IMR-90 (cell line): ENCODE measurements at regions not wholly inside any gene's neighbourhood (a gene's known extent, or its start where the extent isn't known, plus 50 kb on each side); places are given as distances from the start of the nearest gene placed in this dataset.

Experiments
- ATAC-seq: fragments of 200-7000 bp; cut with Tn5 transposase; 2 replicates; pipeline ENCODE4 v1.9.1; 2020; ENCODE audit warnings: low read depth, mild to moderate bottlenecking, moderate library complexity
- BruUV-seq: library from RNA; stranded (reverse); fragments of 400-500 nt; replicated peaks from 2 replicates; lab custom pipeline; 2021; lab: Mats Ljungman, UMichigan
- CTCF ChIA-PET: fragments of 300-600 bp; formaldehyde crosslinking; extraction: SDS; loops from one replicate; lab custom pipeline; 2021; ENCODE audit warnings: antibody characterized with exemption; lab: Yijun Ruan, JAX
- POLR2A ChIA-PET: fragments of 300-600 bp; sonication (Branson Sonifier 250); formaldehyde crosslinking; loops from one replicate; lab custom pipeline; 2022; ENCODE audit warnings: antibody characterized with exemption; ENCODE audit not compliant: unreplicated experiment; lab: Charles Lee
- DNase-seq: peaks from one replicate; pipeline ENCODE4 v3.0.0; 2013
- H2AFZ ChIP-seq: replicated peaks from 2 replicates; pipeline ENCODE3; 2013; ENCODE audit warnings: low read length, mild to moderate bottlenecking; ENCODE audit not compliant: poor library complexity
- H2AK5ac ChIP-seq: 2 replicates; pipeline ENCODE4 v1.6.1; 2013; ENCODE audit warnings: low read depth, low read length, inconsistent platforms
- H2AK9ac ChIP-seq: replicated peaks from 2 replicates; pipeline ENCODE3; 2013; ENCODE audit warnings: mild to moderate bottlenecking, low read depth, low read length, moderate library complexity; ENCODE audit not compliant: poor library complexity
- H2BK120ac ChIP-seq: 2 replicates; pipeline ENCODE4 v1.6.1; 2013; ENCODE audit warnings: low read depth, low read length, inconsistent platforms
- H2BK15ac ChIP-seq: 3 replicates; pipeline ENCODE4 v1.6.1; 2013; ENCODE audit warnings: low read depth, low read length, inconsistent platforms
- H2BK20ac ChIP-seq: 2 replicates; pipeline ENCODE4 v1.6.1; 2013; ENCODE audit warnings: low read depth, mild to moderate bottlenecking, inconsistent platforms, low read length, moderate library complexity
- H2BK5ac ChIP-seq: 2 replicates; pipeline ENCODE4 v1.6.1; 2013; ENCODE audit warnings: mild to moderate bottlenecking, low read depth, low read length, inconsistent platforms; ENCODE audit not compliant: poor library complexity, severe bottlenecking
- H3K14ac ChIP-seq: replicated peaks from 2 replicates; pipeline ENCODE4 v1.6.1; 2013; ENCODE audit warnings: low read depth, low read length, inconsistent platforms
- H3K18ac ChIP-seq: 2 replicates; pipeline ENCODE4 v1.6.1; 2013; ENCODE audit warnings: low read depth, low read length, control low read depth
- H3K23ac ChIP-seq: 2 replicates; pipeline ENCODE4 v1.6.1; 2013; ENCODE audit warnings: low read depth, low read length, inconsistent platforms
- H3K27ac ChIP-seq: 2 replicates; pipeline ENCODE4 v1.5.1; 2013; ENCODE audit warnings: mild to moderate bottlenecking, control low read depth, low read length; ENCODE audit not compliant: insufficient read depth
- H3K27me3 ChIP-seq: 2 replicates; pipeline ENCODE4 v1.6.1; 2013; ENCODE audit warnings: low read length; ENCODE audit not compliant: control insufficient read depth, insufficient read depth
- H3K36me3 ChIP-seq: 2 replicates; pipeline ENCODE4 v1.6.1; 2013; ENCODE audit warnings: low read length, mixed read lengths; ENCODE audit not compliant: control insufficient read depth, insufficient read depth
- H3K4ac ChIP-seq: 2 replicates; pipeline ENCODE4 v1.6.1; 2013; ENCODE audit warnings: low read depth, low read length, inconsistent platforms
- H3K4me1 ChIP-seq: 2 replicates; pipeline ENCODE4 v1.6.1; 2013; ENCODE audit warnings: low read length, mixed read lengths; ENCODE audit not compliant: control insufficient read depth, insufficient read depth
- H3K4me2 ChIP-seq: 2 replicates; pipeline ENCODE4 v1.6.1; 2013; ENCODE audit warnings: low read depth, mild to moderate bottlenecking, control low read depth, low read length, moderate library complexity
- H3K4me3 ChIP-seq: 2 replicates; pipeline ENCODE4 v1.5.1; 2013; ENCODE audit warnings: low read depth, mild to moderate bottlenecking, control low read depth, low read length, moderate library complexity; ENCODE audit not compliant: insufficient read depth
- H3K56ac ChIP-seq: 2 replicates; pipeline ENCODE4 v1.6.1; 2013; ENCODE audit warnings: low read length, inconsistent platforms; ENCODE audit not compliant: insufficient read depth; ENCODE audit errors: extremely low read depth
- H3K79me1 ChIP-seq, 2 experiments: 2 replicates each; pipeline ENCODE4 v1.6.1; 2013; ENCODE audit warnings: low read length in 2 of 2, inconsistent platforms in 1 of 2, low read depth in 1 of 2
- H3K9ac ChIP-seq: 2 replicates; pipeline ENCODE4 v1.6.1; 2013; ENCODE audit warnings: low read depth, low read length, control low read depth
- H3K9me1 ChIP-seq: 2 replicates; pipeline ENCODE4 v1.6.1; 2013; ENCODE audit warnings: low read length, inconsistent platforms; ENCODE audit not compliant: insufficient read depth
- H3K9me3 ChIP-seq: 2 replicates; pipeline ENCODE4 v1.6.1; 2013; ENCODE audit warnings: low read length; ENCODE audit not compliant: control insufficient read depth, insufficient read depth
- H4K20me1 ChIP-seq: 2 replicates; pipeline ENCODE4 v1.6.1; 2013; ENCODE audit warnings: low read length, inconsistent platforms; ENCODE audit not compliant: insufficient read depth
- H4K5ac ChIP-seq: 2 replicates; pipeline ENCODE4 v1.6.1; 2013; ENCODE audit warnings: mild to moderate bottlenecking, low read depth, low read length, control low read depth
- H4K8ac ChIP-seq, 2 experiments: 2 replicates each; pipeline ENCODE4 v1.6.1; 2013; ENCODE audit warnings: low read depth in 2 of 2, low read length in 2 of 2, control low read depth in 1 of 2, inconsistent platforms in 1 of 2
- H4K91ac ChIP-seq: 2 replicates; pipeline ENCODE4 v1.6.1; 2013; ENCODE audit warnings: low read depth, low read length, inconsistent platforms; ENCODE audit not compliant: insufficient read depth
- BHLHE40 ChIP-seq: fragments of 150-350 bp; IDR thresholded peaks from 2 replicates; pipeline ENCODE4 v1.6.1; 2016; ENCODE audit warnings: mild to moderate bottlenecking, low read depth, low read length
- CEBPB ChIP-seq: IDR thresholded peaks from 2 replicates; pipeline ENCODE4 v1.6.1; 2012; ENCODE audit warnings: low read depth, low read length, improper control_type of control experiment
- CHD1 ChIP-seq: IDR thresholded peaks from 2 replicates; pipeline ENCODE4 v1.6.1; 2012; ENCODE audit warnings: low read depth, low read length, improper control_type of control experiment
- CTCF ChIP-seq: conservative IDR thresholded peaks from 2 replicates; pipeline ENCODE4 v1.5.1; 2012; ENCODE audit warnings: mild to moderate bottlenecking, low read depth, low read length, improper control_type of control experiment
- ELK1 ChIP-seq: fragments of 150-350 bp; IDR thresholded peaks from 2 replicates; pipeline ENCODE4 v1.6.1; 2016; ENCODE audit warnings: low read depth, mild to moderate bottlenecking, low read length, moderate library complexity, borderline replicate concordance
- FOS ChIP-seq: fragments of 150-350 bp; IDR thresholded peaks from 2 replicates; pipeline ENCODE4 v1.6.1; 2016; ENCODE audit warnings: low read depth, low read length
- MAFK ChIP-seq: IDR thresholded peaks from 2 replicates; pipeline ENCODE4 v1.6.1; 2012; ENCODE audit warnings: low read depth, low read length, improper control_type of control experiment
- MAZ ChIP-seq: IDR thresholded peaks from 2 replicates; pipeline ENCODE4 v1.6.1; 2012; ENCODE audit warnings: low read depth, mild to moderate bottlenecking, low read length, improper control_type of control experiment, moderate library complexity, borderline replicate concordance
- MXI1 ChIP-seq: IDR thresholded peaks from 2 replicates; pipeline ENCODE4 v1.6.1; 2012; ENCODE audit warnings: low read depth, mild to moderate bottlenecking, low read length, moderate library complexity, borderline replicate concordance
- NFE2L2 ChIP-seq: fragments of 150-350 bp; IDR thresholded peaks from 2 replicates; pipeline ENCODE4 v1.6.1; 2016; ENCODE audit warnings: low read depth, mild to moderate bottlenecking, low read length
- POLR2A ChIP-seq: IDR thresholded peaks from 2 replicates; pipeline ENCODE4 v1.6.1; 2012; ENCODE audit warnings: mild to moderate bottlenecking, low read depth, low read length
- RAD21 ChIP-seq: IDR thresholded peaks from 2 replicates; pipeline ENCODE4 v1.6.1; 2012; ENCODE audit warnings: low read length, improper control_type of control experiment
- RCOR1 ChIP-seq: IDR thresholded peaks from 2 replicates; pipeline ENCODE4 v1.6.1; 2012; ENCODE audit warnings: mild to moderate bottlenecking, low read length, improper control_type of control experiment; ENCODE audit not compliant: insufficient replicate concordance
- RFX5 ChIP-seq: IDR thresholded peaks from 2 replicates; pipeline ENCODE4 v1.8.0; 2012; ENCODE audit warnings: low read depth, mild to moderate bottlenecking, low read length, moderate library complexity
- SMC3 ChIP-seq: fragments of 150-350 bp; IDR thresholded peaks from 2 replicates; pipeline ENCODE4 v1.6.1; 2016; ENCODE audit warnings: low read depth, mild to moderate bottlenecking, antibody characterized with exemption, low read length, moderate library complexity
- USF2 ChIP-seq: fragments of 150-350 bp; IDR thresholded peaks from 2 replicates; pipeline ENCODE4 v1.6.1; 2017; ENCODE audit warnings: mild to moderate bottlenecking, antibody characterized with exemption, low read length, low read depth
- WGBS, 2 experiments: methylation state at CpG; one replicate each; pipeline versions ENCODE4 v1.1.5 to v1.1.7; 2013; ENCODE audit warnings: missing lambda C conversion rate in 2 of 2; ENCODE audit not compliant: insufficient read length in 1 of 2; ENCODE audit errors: extremely low coverage in 2 of 2; 5-methylcytosine and 5-hydroxymethylcytosine counted together
- dilution Hi-C: fragments of 300-500 bp; cut with HindIII; formaldehyde crosslinking; loops from one replicate; pipeline ENCODE4 v1.14.3; 2018; ENCODE audit warnings: low sequenced_read_pairs; ENCODE audit not compliant: unreplicated experiment
- in situ Hi-C: fragments of 300-500 bp; cut with MboI; formaldehyde crosslinking; loops from 3 replicates; pipeline ENCODE4 v1.14.3; 2019; ENCODE audit warnings: low sequenced_read_pairs, inconsistent platforms, mixed read lengths
- intact Hi-C: fragments of 100-400 bp; cut with micrococcal nuclease; formaldehyde crosslinking; loops from 2 replicates; pipeline ENCODE4 v1.10.0; 2022

GRCh38 chr22:22713416-22713815 lies 69.0 kb downstream of the GGTLC2 start:
- DNase-seq (no peak), ATAC-seq (no peak)
- dilution Hi-C loops (no loop called here), in situ Hi-C loops (no loop called here), intact Hi-C loops (loop anchor here (5.0 kb wide), 1 partner anchor 34 kb away; no protein-coding TSS in a partner anchor)
- Histone ChIP-seq H3K4me2 (no peak overlapping the region), H3K4me3 (no peak overlapping the region), H3K36me3 (no peaks in the 10 kb centered on the region), H2BK5ac (no peak overlapping the region), H4K8ac (no peak overlapping the region), H2AFZ (no peak overlapping the region), H3K9ac (no peak overlapping the region), H2BK20ac (no peak overlapping the region), H3K4ac (no peak overlapping the region), H4K5ac (no peak overlapping the region), H3K27me3 (peaks cover 3% of the 10 kb centered on the region; the same call in 1 of the 2 replicates), H2AK9ac (no peak overlapping the region), H4K91ac (no peak overlapping the region), H3K23ac (no peak overlapping the region), H2BK120ac (no peak overlapping the region), H2BK15ac (no peak overlapping the region), H3K79me1 (no peaks in the 10 kb centered on the region), H3K9me1 (no peaks in the 10 kb centered on the region), H3K14ac (no peak overlapping the region), H3K56ac (no peak overlapping the region), H3K27ac (no peak overlapping the region), H3K4me1 (no peaks in the 10 kb centered on the region), H2AK5ac (no peak overlapping the region), H3K9me3 (no peaks in the 10 kb centered on the region), H3K18ac (no peak overlapping the region), H4K20me1 (no peaks in the 10 kb centered on the region)
- no TSS peak for BruUV-seq
- CTCF ChIA-PET: no interaction called here
- WGBS, 2 experiments: no CpG with 5 or more reads among the region's 1 CpG
- TF ChIP-seq RFX5 (no peak), MAFK (no peak), NFE2L2 (no peak), FOS (no peak), POLR2A (no peak), MXI1 (no peak), CTCF (no peak), SMC3 (no peak), MAZ (no peak), RAD21 (no peak), CHD1 (no peak), ELK1 (no peak), BHLHE40 (no peak), RCOR1 (no peak), CEBPB (no peak), USF2 (no peak)
- POLR2A ChIA-PET: no interaction called here
